Stimulated activated CD4-positive, alpha-beta T cell treated with anti-CD3 and anti-CD28 coated beads, Interleukin-12 subunit alpha, Interleukin-12 subunit beta, amount 100 ng/mL, for 48 hours (primary cell): ENCODE measurements at regions not wholly inside any gene's neighbourhood (a gene's known extent, or its start where the extent isn't known, plus 50 kb on each side); places are given as distances from the start of the nearest gene placed in this dataset.
"Not testable (repeated sequence)": the region's sequence is repeated elsewhere in the genome, so short reads cannot be mapped to it uniquely, and the experiment has no call there.

Source experiments
- DNase-seq, 3 donors: peaks; one replicate each; pipeline ENCODE4 v3.0.0-alpha.2; 2020; ENCODE audit warnings: low read depth in 2 of 3, low spot score in 1 of 3

- DNase-seq = no peak
Observed at GRCh38 chr5:13350767-13351166, 593.7 kb downstream of the DNAH5 start.

GRCh38 chr5:13348568-13348967, 595.9 kb downstream of the DNAH5 start:
- no peak for DNase-seq

GRCh38 chr5:13346401-13346800, 598.1 kb downstream of the DNAH5 start:
- no peak for DNase-seq

GRCh38 chr5:13339093-13339492, 605.4 kb downstream of the DNAH5 start:
- no peak for DNase-seq

- DNase-seq = not testable (repeated sequence)
Observed at GRCh38 chr5:13335026-13335425, 609.5 kb downstream of the DNAH5 start.

GRCh38 chr5:13331585-13331984, 612.9 kb downstream of the DNAH5 start:
- DNase-seq = no peak

GRCh38 chr5:13328316-13328715, 616.2 kb downstream of the DNAH5 start:
- no peak for DNase-seq

GRCh38 chr5:13325765-13326164, 618.7 kb downstream of the DNAH5 start:
- no peak for DNase-seq

- no peak for DNase-seq
Observed at GRCh38 chr5:13322769-13323168, 621.7 kb downstream of the DNAH5 start.

- DNase-seq = no peak
Observed at GRCh38 chr5:13317654-13318053, 626.8 kb downstream of the DNAH5 start.

- no peak for DNase-seq
Observed at GRCh38 chr5:13316176-13316575, 628.3 kb downstream of the DNAH5 start.

- no peak for DNase-seq
Observed at GRCh38 chr5:13307480-13307879, 637.0 kb downstream of the DNAH5 start.

GRCh38 chr5:13303445-13303844, 641.0 kb downstream of the DNAH5 start:
- no peak for DNase-seq

- DNase-seq = no peak
Observed at GRCh38 chr5:13278811-13279210, 665.7 kb downstream of the DNAH5 start.

- no peak for DNase-seq
Observed at GRCh38 chr5:13278148-13278547, 666.3 kb downstream of the DNAH5 start.

- no peak for DNase-seq
Observed at GRCh38 chr5:13276156-13276555, 668.3 kb downstream of the DNAH5 start.

GRCh38 chr5:13263701-13264100, 680.8 kb downstream of the DNAH5 start:
- DNase-seq = no peak

- DNase-seq = no peak
Observed at GRCh38 chr5:13253111-13253510, 691.4 kb downstream of the DNAH5 start.

- no peak for DNase-seq
Observed at GRCh38 chr5:13252699-13253098, 691.8 kb downstream of the DNAH5 start.

- no peak for DNase-seq
Observed at GRCh38 chr5:13251623-13252376, 692.7 kb downstream of the DNAH5 start.

- DNase-seq = no peak
Observed at GRCh38 chr5:13250464-13251291, 693.8 kb downstream of the DNAH5 start.

- no peak for DNase-seq
Observed at GRCh38 chr5:13249854-13250253, 694.6 kb downstream of the DNAH5 start.
